GM19023 (cell line): ENCODE measurements at regions not wholly inside any gene's neighbourhood (a gene's known extent, or its start where the extent isn't known, plus 50 kb on each side); places are given as distances from the start of the nearest gene placed in this dataset.
"Not testable (repeated sequence)": the region's sequence is repeated elsewhere in the genome, so short reads cannot be mapped to it uniquely, and the experiment has no call there.

Experiments
- ATAC-seq: cut with Tn5 transposase; IDR thresholded peaks from one replicate; pipeline ENCODE4 v1.9.1; 2021; ENCODE audit warnings: mild to moderate bottlenecking, moderate library complexity; ENCODE audit not compliant: unreplicated experiment

DNA sequence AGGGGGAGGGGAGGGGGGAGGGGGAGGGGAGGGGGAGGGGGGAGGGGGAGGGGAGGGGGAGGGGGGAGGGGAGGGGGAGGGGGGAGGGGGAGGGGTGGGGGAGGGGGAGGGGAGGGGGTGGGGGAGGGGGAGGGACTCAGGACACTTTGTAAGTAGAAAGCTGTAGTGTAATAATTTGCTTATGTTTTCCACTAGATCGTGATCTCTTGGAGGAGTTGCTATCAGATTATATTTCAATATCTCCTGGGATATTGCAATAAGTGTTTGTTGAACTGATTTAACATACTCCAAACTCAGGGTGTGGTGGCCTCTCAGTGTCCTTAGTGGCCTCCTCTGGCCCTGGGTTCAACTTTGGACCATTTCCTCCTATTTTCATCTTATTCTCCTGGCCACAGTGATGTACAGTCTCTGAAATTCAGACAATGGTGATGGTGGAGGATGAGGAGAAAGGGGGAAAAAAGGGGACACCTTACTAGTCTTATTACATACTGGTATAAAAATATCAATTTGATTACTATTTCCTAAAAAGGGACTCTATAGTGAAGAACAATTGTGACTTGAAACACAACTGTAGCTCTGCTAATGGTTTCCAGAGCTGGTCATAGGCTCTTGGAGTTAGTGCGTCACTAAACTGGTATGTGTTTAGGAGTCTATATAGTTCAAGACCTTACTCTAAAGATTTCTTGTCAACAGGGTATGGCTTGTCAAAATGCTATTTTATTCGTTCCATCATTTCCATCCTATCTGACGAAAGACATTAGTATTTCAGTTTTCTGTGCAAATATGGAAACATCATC lies 89.6 kb downstream of the DDX1 start:
- ATAC-seq, result no peak

DNA sequence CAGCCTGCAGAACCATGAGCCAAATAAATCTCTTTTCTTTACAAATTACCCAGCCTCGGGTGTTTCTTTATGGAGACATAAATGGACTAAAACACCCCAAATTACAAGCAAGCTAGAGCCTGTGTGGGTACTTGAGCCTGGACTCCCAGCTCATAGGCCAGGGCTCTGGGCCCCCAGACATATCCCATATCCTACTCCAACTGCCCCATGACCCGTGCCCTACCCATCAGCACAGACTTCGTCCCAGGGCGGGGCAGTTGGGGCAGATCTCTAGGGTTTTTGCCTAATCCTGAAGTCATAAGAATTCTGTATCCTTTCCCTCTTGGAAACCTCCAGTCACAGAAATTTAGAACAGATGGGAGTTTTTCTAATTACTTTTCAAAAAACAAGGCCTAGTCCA lies 90.7 kb downstream of the DDX1 start:
- no peak for ATAC-seq

DNA sequence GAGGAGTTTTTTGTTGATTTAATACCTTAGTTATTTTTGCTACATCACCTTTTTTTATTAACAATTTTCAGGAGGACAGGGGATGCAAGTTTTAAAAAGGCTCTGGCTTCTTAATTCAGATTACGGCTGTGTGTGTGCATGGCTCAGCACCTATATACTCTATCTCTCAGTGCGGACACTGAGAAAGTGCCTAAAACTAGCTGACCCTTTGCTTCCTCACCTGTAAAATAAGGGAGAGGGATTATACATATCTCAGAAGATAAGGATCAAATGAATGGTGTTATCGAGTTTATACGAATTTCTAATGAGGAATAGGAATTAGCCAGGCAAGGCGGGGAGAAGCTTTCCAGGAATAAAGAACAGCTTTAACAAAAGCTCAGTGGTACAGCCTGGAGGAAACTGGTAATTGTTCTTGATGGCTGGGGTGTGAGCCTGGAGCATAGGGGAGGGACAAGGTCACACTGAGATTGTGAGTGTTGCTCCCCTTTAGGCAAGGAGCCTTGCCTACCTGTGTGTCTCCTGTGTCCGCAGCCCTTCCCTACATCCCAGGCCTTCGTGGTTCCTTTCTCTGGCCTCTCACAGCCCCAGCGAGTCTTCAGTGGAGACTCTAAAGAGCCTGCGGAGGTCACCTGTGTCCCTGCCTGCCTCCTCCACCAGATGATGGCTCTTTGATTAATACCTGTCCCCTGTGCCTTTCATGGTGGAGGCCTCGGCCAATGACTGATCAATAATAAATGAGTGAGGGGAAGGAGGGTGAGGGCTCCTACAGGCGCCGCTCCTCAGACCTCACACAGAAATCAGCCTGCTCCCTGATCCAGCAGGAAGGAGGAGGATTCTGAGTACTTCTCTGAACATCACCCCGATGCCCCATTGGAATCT lies 92.7 kb downstream of the DDX1 start:
- ATAC-seq, result no peak

DNA sequence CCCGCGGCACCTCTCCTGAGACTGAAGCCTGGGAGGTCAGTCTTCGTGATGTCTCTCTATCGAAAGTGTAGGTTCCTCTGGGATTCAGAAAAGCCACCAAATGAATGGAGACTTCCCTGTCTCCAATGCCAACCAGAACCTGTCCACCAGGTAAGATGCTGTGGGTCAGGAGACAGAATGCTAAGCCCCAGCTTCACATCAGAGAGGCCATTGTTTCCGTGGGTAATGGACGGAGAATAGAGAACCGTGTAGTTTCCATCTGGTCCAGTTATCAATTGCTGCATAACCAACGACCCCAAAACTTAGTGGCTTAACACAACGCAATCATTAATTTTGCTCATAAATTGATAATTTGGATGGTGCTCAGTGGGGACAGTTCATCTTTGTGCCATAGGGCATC lies 93.5 kb downstream of the DDX1 start:
- ATAC-seq, result no peak

DNA sequence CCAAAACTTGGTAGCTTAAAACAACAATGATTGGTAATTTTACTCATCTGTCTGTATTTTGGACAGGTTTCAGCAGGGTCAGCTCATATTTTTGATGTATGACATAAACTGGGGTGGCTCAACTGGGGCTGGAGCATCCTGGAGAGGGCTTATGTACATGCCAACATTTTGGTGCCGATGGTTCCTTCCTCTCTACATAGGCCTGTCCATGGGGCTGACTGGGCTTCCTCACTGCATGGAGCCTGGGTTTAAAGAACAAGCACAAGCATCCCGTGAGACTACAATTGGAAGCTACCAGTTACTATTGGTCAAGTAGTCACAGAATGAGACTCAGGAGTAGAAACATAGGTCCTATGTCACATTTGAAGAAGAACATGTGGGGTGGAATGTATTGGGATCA lies 95.0 kb downstream of the DDX1 start:
- no peak for ATAC-seq

DNA sequence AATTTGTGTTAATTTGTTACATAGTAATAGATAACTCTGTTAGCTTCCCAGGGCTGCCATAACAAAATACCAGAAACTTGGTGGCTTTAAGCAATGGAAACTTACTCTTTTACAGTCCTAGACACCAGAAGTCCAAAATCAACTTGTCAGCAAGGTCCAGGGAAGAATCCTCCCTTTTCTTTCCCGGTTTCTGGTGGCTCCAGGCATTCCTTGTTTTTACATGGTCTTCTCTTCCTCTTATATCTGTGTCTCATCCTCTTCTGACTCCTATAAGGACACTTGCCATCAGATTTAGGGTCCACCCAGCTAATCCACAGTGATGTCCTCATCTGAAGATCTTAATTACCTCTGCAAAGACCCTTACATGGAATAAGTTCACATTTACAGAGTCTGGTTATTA lies 95.6 kb downstream of the DDX1 start:
- ATAC-seq, result no peak

DNA sequence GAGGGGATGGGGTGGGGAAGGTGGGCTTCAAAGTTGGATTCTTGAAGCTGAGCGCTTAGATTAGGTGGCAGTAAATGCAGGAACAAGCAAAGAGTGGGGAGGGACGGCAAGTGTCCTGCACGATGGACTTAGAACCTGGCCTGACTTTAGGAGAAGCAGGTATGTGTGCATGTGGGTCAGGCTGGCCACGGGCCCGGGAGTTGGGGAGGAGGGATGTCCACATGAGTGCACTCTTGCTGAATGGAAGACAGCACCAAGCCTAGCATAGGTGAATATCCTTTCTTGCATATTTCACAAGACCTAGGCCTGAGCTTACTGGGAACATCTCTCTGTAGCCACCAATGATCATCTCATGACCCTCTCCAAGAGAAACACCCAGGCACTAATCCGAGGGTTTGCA lies 96.1 kb downstream of the DDX1 start:
- ATAC-seq, result no peak

DNA sequence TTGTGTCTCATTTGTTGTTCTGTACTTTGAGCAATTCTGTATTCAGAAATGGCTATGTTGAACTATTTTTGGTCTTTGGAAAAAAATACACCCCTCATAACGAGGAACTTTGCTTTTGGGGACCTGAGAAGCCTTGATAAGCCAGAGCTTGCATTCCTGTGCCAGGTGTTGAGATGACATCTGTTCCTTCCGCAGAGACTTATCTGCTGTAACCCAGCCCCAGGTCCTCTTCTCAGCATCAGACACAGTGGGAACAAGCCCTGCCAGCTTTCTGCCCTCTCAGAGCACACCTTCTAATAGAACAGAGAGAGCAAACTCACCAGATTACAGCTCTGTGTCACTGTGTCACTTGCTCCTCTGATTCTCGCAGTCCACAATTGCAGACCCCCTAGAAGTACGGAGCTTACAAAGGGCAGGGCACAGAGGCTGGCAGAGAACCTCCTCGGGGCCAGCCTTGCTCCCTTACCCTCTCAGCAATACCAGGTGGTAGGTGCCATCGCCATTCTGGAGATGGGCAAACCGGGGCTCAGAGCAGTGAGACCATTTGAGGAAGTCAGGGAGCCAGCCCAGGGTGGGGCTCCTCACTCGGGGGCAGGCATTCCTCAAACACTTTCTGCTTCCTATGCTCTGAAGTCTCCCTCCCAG lies 97.4 kb downstream of the DDX1 start:
- ATAC-seq, result no peak

DNA sequence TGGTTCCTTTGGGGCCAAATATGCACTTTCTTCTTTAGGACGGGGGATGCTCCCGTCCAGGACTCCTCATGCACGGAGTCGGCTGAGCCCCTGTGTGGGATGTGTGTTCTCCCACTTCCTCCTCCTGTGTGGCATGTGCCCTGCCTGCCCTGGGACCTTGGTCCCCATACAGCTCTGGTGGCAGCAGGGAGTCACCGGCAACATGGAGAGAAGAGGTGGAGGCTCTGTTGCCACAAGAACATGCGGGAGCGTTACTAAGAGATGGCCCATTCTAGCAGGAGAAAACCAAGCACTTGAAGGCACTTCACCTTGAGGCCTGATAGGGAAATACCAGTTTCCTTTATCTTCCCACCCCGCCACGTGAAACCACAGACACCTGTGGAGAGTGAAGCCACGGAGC lies 98.0 kb downstream of the DDX1 start:
- no peak for ATAC-seq

DNA sequence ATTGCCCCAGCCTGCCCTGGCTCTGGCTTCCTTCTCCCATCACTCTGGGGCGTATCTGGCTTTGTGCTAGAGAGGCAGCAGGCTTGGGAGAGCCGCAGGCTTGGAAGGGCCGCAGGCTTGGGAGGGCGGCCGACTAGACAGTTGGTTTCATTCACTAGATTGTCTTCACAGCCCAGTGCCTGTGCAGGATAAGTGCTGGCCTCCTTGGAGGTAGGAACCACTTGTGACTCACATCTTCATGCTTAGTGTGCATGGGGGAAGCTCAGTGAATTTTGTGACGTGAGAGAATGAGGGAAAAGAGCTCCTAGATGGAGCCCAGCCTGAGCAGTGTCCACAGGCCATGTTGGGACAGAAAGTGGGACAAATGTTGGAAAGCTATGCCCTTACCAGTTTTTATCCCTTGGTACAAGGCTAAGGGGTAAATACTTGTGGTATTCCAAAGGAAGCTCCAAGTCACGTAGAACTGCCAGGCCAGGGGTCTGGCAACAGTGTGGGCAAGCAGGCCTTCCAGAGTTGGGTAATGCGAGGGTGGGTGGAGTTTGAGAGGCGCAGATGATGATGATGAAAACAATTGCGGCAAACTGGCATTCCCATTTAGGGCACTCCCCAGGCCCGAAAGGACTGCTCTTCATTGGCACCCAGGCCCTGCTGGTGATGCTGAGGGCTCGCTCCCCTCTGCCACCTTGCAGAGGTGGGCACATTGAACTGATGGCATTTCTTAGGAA lies 100.1 kb downstream of the DDX1 start:
- no peak for ATAC-seq

DNA sequence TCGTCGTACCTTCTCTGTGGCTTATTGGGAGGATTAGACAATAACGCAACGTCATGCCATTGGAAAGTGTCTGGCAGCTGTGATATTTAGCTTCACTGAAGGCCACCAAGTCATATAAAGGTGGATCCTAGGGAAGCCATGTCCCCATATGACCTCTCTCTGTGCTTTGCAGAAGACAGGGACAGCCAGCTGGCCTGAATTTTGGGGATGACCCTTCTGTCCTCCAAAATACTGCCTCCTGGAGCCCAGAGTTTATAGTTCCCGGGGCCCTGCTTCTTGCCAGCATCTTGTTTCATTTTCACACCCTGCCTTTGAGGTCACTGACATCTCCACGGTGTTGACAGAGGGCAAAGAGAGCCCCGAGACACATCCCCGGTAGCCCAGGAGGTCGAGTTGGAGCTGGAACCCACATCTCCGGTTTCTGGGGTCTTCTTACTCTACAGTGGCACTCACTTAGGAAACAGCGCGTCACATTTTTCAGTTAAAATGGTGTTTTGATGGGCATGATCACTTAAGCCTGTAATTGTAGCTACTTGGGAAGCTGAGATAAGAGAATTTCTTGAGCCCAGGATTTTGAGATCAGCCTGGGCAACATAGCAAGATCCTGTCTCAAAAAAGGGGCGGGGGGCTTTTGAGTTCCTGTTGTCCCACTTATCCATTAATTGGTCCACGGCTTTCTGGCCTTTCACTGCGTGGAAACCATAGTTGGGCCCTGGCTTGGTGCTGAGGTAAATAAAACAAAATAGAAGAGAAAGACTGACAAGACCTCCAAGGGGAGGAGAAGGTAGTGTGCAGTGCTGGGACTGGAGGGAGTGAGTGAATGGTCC lies 101.1 kb downstream of the DDX1 start:
- no peak for ATAC-seq

DNA sequence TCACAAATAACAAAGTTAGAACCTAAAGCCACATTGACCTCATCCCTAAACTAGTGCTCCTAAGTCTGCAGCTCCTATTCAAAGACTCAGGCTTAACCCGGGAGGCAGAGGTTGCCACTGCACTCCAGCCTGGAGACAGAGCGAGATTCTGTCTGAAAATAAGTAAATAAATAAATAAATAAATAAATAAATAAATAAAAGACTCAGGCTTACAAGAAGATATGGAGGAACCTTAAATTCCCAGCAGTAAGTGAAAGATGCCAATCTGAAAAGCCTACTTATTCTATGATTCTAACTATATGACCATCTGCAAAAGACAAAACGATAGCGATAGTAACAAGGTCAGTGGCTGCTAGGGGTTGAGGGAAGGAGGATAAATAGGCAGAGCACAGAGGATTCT lies 101.7 kb downstream of the DDX1 start:
- ATAC-seq, result no peak

DNA sequence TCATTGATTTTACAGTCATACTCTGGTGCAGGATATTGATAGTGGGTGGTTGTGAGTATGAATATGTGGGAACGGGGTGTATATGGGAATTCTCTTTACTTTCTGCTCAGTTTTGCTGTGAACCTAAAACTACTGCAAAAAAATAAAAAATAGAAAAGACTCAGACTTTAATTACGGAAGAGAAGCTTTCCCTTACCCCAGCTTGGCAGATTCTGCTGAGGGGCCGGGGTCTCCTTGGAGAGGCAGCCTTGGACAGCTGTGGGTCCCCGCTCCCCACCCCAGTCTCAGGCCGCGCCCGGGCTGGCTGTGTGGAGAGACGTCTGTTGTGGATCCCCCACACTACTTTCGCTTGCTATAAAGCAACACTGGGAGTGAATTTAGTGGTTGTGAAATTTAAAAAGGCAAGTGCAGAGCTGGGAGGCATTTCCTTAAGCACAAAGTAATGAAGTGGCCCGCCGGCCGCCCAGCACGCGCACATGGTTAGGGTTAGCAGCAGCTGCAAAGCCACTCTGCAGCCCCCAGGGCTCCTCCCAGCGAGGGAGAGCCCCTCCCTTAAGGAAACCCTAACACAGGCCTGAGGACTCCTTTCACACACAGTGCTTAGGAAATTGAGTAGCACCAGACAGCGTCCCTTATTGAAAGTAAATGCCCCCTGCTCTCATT lies 102.4 kb downstream of the DDX1 start:
- ATAC-seq, result no peak

DNA sequence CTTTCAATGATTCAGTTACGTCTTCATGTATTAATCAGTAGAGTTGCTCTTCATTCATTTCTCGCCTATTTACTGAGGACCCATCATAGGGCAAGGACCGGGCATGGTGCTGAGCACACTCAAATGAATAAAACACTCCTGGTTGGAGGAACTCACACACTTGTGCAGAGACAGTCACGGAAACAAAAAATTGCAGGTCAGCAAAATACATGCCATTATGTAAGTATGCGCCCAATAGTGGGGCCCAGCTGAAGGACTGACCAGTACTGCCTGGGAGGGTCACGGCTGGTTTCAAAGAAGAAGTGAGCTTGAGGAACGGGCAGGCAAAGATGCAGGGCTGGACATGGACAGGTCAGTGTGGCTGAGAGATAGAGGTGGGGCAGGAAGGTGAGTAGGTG lies 102.9 kb downstream of the DDX1 start:
- no peak for ATAC-seq

DNA sequence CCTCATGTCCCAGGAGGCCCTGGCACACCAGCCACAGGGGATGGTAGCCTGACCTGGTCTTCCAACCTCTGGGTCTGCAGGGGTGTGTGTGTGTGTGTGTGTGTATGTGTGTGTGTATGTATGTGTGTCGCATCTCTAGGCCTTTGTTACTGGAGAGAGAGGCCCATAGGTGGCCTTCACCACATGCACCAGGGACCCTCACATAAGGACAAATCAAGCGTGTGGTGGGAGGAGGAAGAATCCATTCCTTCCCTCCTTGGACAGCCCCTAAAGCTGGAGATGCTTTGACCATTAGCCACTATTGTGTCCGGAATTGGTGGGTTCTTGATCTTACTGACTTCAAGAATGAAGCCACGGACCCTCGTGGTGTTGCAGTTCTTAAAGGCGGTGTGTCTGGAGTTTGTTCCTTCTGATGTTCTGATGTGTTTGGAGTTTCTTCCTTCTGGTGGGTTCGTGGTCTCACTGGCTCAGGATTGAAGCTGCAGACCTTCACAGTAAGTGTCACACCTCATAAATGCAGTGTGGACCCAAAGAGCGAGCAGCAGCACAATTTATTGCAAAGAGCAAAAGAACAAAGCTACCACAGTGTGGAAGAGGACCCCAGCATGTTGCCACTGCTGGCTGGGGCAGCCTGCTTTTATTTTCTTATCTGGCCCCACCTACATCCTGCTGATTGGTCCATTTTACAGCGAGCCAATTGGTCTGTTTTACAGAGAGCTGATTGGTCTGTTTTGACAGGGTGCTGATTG lies 104.1 kb downstream of the DDX1 start:
- no peak for ATAC-seq

DNA sequence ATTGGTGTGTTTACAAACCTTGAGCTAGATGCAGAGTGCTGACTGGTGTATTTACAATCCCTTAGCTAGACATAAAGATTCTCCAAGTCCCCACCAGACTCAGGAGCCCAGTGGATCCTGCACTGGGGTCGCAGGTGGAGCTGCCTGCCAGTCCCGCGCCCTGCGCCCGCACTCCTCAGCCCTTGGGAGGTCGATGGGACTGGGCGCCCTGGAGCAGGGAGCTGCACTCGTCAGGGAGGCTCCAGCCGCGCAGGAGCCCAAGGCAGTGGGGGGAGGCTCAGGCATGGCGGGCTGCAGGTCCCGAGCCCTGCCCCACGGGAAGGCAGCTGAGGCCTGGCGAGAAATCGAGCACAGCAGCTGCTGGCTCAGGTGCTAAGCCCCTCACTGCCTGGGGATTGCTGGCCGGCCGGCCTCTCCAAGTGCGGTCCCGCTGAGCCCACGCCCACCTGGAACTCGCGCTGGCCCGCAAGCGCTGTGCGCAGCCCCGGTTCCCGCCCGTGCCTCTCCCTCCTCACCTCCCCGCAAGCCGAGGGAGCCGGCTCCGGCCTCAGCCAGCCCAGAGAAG lies 105.0 kb downstream of the DDX1 start:
- not testable (repeated sequence) for ATAC-seq

DNA sequence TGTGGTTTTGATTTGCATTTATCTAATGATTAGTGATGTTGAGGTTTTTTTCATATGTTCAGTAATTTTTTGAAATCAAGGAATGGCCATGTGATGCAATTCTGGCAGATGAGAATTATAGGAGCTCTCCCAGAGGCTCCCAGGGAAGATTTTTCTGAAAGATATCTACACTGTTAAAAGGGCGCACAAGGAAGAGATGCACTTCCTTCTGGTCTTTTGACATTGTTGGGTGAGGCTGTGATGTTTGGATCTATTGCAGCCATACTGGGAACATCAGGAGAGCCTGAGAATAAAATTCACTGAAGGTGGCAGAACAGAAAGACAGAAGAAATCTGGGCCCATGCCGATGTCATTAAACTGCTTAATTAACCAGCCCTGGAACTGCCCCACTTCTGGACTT lies 108.5 kb downstream of the DDX1 start:
- no peak for ATAC-seq

DNA sequence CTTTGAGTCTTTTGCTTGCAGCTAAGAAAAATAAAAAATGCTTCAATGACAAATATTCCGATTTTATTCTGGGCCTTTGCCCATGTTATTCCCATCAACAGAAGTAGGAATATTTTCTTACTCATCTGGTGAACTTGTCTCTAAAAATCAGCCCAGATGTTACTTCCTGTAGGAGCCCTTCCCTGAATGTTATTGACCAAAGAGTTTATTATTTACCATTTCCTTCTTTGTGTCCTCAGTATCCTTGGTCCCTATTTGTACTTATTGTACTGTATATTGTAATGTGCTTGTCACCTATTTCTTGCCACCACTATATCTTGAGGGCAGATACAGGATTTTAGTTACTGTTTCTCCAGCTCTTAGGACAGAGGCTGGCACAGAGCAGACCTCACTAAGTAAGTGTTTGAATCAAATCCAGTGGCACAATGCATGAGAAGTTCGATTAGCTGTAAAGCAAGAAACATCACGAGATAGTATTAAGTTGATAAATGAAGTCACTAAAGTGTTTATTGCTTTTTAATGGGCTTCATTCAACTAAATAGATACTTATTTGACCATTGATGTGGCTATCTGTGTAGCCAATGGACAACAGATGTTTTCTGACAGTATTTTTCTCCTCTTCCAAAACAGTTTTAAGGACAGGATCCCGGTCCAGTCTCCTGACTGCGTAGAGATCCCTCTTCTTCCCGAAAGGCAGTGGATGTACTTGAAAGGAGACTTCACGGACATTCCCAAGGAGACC lies 109.1 kb downstream of the DDX1 start:
- ATAC-seq, result no peak
